B cell (primary cell): ENCODE measurements at regions not wholly inside any gene's neighbourhood (a gene's known extent, or its start where the extent isn't known, plus 50 kb on each side); places are given as distances from the start of the nearest gene placed in this dataset.

Source experiments
- EZH2 ChIP-seq: IDR thresholded peaks from 2 replicates; pipeline ENCODE4 v1.6.1; 2012; ENCODE audit warnings: borderline replicate concordance, low read depth, mild to moderate bottlenecking, moderate library complexity, low read length; ENCODE audit not compliant: insufficient read depth, poor library complexity, severe bottlenecking
- TF ChIP-seq, protein P1 (sequence below): fragments of 200-600 bp; IDR thresholded peaks from one replicate; pipeline ENCODE4 v1.8.0; 2022; ENCODE audit warnings: antibody characterized with exemption, mild to moderate bottlenecking

DNA sequence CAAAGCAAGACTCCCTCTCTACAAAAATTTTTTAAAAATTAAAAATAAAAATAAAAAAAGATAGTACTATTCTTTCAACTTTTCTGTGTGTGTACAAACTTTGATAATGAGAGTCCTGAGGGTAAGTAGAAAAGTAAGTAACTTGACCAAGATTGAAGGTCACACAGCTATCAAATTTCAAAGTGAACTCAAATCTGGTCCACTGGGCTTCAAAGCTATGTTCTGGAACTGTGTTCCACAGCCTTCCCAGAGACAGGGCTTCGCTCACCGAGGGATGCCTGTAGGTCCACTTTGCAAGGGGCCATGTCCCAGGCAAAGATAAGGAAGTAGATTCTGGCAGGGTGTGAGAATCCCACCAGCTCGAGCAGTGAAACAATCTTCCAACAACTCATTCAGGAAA lies 56.3 kb upstream of the TNRC6A start:
- TF ChIP-seq, protein P1, sequence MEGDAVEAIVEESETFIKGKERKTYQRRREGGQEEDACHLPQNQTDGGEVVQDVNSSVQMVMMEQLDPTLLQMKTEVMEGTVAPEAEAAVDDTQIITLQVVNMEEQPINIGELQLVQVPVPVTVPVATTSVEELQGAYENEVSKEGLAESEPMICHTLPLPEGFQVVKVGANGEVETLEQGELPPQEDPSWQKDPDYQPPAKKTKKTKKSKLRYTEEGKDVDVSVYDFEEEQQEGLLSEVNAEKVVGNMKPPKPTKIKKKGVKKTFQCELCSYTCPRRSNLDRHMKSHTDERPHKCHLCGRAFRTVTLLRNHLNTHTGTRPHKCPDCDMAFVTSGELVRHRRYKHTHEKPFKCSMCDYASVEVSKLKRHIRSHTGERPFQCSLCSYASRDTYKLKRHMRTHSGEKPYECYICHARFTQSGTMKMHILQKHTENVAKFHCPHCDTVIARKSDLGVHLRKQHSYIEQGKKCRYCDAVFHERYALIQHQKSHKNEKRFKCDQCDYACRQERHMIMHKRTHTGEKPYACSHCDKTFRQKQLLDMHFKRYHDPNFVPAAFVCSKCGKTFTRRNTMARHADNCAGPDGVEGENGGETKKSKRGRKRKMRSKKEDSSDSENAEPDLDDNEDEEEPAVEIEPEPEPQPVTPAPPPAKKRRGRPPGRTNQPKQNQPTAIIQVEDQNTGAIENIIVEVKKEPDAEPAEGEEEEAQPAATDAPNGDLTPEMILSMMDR = no peak
- no peak for TF ChIP-seq EZH2
